ENCODE measurements at regions not wholly inside any gene's neighbourhood (a gene's known extent, or its start where the extent isn't known, plus 50 kb on each side); places are given as distances from the start of the nearest gene placed in this dataset.

GRCh38 chr12:9349888-9350885 is 142.0 kb upstream of the PZP start (continued):
- no peak for TF ChIP-seq RUNX3 (IDR thresholded peaks at IDR 0.05; ENCODE audit: low read length)

- no peaks in the 10 kb centered on the region for H3K79me2 ChIP-seq (ENCODE audit: control insufficient read depth, insufficient read depth, low read length)
- ChIA-PET CTCF (no interaction called here), SMC1A (ENCODE audit: uncharacterized antibody, unreplicated experiment) (interaction anchor here (0.6 kb wide), 1 partner anchor 1308 kb away, joined by 3 read pairs; no protein-coding TSS in a partner anchor), RAD21 (ENCODE audit: unreplicated experiment) (no interaction called here), POLR2A (no interaction called here)
- H2AFZ ChIP-seq (ENCODE audit: control insufficient read depth, low read depth, low read length): no peak overlapping the region
- H3K4me3 ChIP-seq: no peak overlapping the region
- BruUV-seq (replicated peaks): no TSS peak
- DNase-seq (ENCODE audit: low read depth, low spot score) (no peak), FAIRE-seq (no peak), ATAC-seq (no peak)
- H3K9ac ChIP-seq (ENCODE audit: control insufficient read depth, insufficient read depth, low read length): no peak overlapping the region
- no peaks in the 10 kb centered on the region for H3K36me3 ChIP-seq (ENCODE audit: control insufficient read depth in 2 of 2, insufficient read depth in 2 of 2, low read length in 1 of 2)
- 86% methylated on average over 29 of the region's 29 CpGs for WGBS (ENCODE audit: insufficient coverage, insufficient replicate concordance, low lambda C conversion rate, missing lambda C conversion rate)
- H3K27me3 ChIP-seq (replicated peaks in 1 of 2; ENCODE audit: control insufficient read depth in 2 of 2, insufficient read depth in 2 of 2, low read length in 1 of 2): no peaks in the 10 kb centered on the region
- H3K4me1 ChIP-seq (ENCODE audit: control insufficient read depth, insufficient read depth, low read length): peaks cover 3% of the 10 kb centered on the region; the same call in 1 of the 2 replicates
- H3K9me3 ChIP-seq (replicated peaks; ENCODE audit: control insufficient read depth, insufficient read depth, low read length): peaks cover 20% of the 10 kb centered on the region
- intact Hi-C loops (cut with micrococcal nuclease; ENCODE audit: unreplicated experiment): no loop called here
- H3K27ac ChIP-seq (ENCODE audit: control insufficient read depth, insufficient read depth): no peak overlapping the region
- no peaks in the 10 kb centered on the region for H4K20me1 ChIP-seq (ENCODE audit: control insufficient read depth, insufficient read depth)
- H3K4me2 ChIP-seq (ENCODE audit: control insufficient read depth, insufficient read depth): no peak overlapping the region
- in situ Hi-C loops (cut with MboI): no loop called here
- TF ChIP-seq RB1 (IDR thresholded peaks at IDR 0.05; ENCODE audit: borderline replicate concordance) (no peak), POLR2AphosphoS2 (IDR thresholded peaks at IDR 0.05; ENCODE audit: low read depth, low read length) (no peak), MXI1 (IDR thresholded peaks at IDR 0.05; ENCODE audit: low read depth, low read length) (no peak), ZBTB33 (IDR thresholded peaks at IDR 0.05) (no peak), ZNF207 (IDR thresholded peaks at IDR 0.05; ENCODE audit: borderline replicate concordance) (no peak), PBX3 (IDR thresholded peaks at IDR 0.05; ENCODE audit: insufficient replicate concordance, low read depth, low read length) (no peak), FOXM1 (IDR thresholded peaks at IDR 0.05; ENCODE audit: low read depth, low read length) (no peak), NFYB (IDR thresholded peaks at IDR 0.05; ENCODE audit: insufficient read depth, low read depth, low read length) (no peak), GATAD2B (conservative IDR thresholded peaks at IDR 0.05; ENCODE audit: low read depth) (no peak), E2F8 (IDR thresholded peaks at IDR 0.05; ENCODE audit: low read depth, partially characterized antibody) (no peak), NR2C1 (IDR thresholded peaks at IDR 0.05) (no peak), SPI1 (IDR thresholded peaks at IDR 0.05; ENCODE audit: borderline replicate concordance, insufficient read depth, low read depth, low read length) (no peak), ETV6 (conservative IDR thresholded peaks at IDR 0.05 in 1 of 2, IDR thresholded peaks at IDR 0.05 in 1 of 2; ENCODE audit: borderline replicate concordance in 1 of 2, low read depth in 1 of 2) (no peak)
Measured at GRCh38 chr12:9348906-9349518, 140.8 kb upstream of the PZP start.
